ENCODE measurements at regions not wholly inside any gene's neighbourhood (a gene's known extent, or its start where the extent isn't known, plus 50 kb on each side); places are given as distances from the start of the nearest gene placed in this dataset.
"Not testable (repeated sequence)": the region's sequence is repeated elsewhere in the genome, so short reads cannot be mapped to it uniquely, and the experiment has no call there.

- Histone ChIP-seq H3K9ac (ENCODE audit: low read length) (no peak overlapping the region), H3K27me3 (ENCODE audit: control insufficient read depth, insufficient read depth, low read length) (no peaks in the 10 kb centered on the region)
Observed at GRCh38 chr9:78407636-78408312, 110.8 kb downstream of the PSAT1 start.

GRCh38 chr9:78408388-78408787 lies 111.5 kb downstream of the PSAT1 start:
- Histone ChIP-seq H3K9ac (ENCODE audit: low read length) (no peak overlapping the region), H3K4me1 (ENCODE audit: control insufficient read depth, insufficient read depth, low read length) (no peaks in the 10 kb centered on the region), H3K36me3 (ENCODE audit: control insufficient read depth, insufficient read depth, low read length) (no peaks in the 10 kb centered on the region), H3K4me3 (ENCODE audit: low read length) (no peak overlapping the region), H3K27me3 (ENCODE audit: control insufficient read depth, insufficient read depth, low read length) (no peaks in the 10 kb centered on the region), H3K27ac (ENCODE audit: low read depth, low read length) (no peak overlapping the region)

More at GRCh38 chr9:78407636-78408312, 110.8 kb downstream of the PSAT1 start:
- no peak overlapping the region for H3K4me3 ChIP-seq (ENCODE audit: low read length)
- H3K4me1 ChIP-seq (ENCODE audit: control insufficient read depth, insufficient read depth, low read length) = no peaks in the 10 kb centered on the region
- no peak overlapping the region for H3K27ac ChIP-seq (ENCODE audit: low read depth, low read length)
- H3K36me3 ChIP-seq (ENCODE audit: control insufficient read depth, insufficient read depth, low read length) = no peaks in the 10 kb centered on the region

- not testable (repeated sequence) for H3K36me3 ChIP-seq (ENCODE audit: control insufficient read depth, insufficient read depth, low read length); H3K27me3 ChIP-seq (ENCODE audit: control insufficient read depth, insufficient read depth, low read length); H3K4me3 ChIP-seq (ENCODE audit: low read length); H3K9ac ChIP-seq (ENCODE audit: low read length); H3K4me1 ChIP-seq (ENCODE audit: control insufficient read depth, insufficient read depth, low read length); H3K27ac ChIP-seq (ENCODE audit: low read depth, low read length)
Observed at GRCh38 chr9:78409928-78410510, 113.1 kb downstream of the PSAT1 start.

GRCh38 chr9:78422309-78422708 lies 125.4 kb downstream of the PSAT1 start:
- Histone ChIP-seq H3K36me3 (ENCODE audit: control insufficient read depth, insufficient read depth, low read length) (no peaks in the 10 kb centered on the region), H3K27ac (ENCODE audit: low read depth, low read length) (no peak overlapping the region), H3K4me3 (ENCODE audit: low read length) (no peak overlapping the region), H3K4me1 (ENCODE audit: control insufficient read depth, insufficient read depth, low read length) (no peaks in the 10 kb centered on the region), H3K27me3 (ENCODE audit: control insufficient read depth, insufficient read depth, low read length) (no peaks in the 10 kb centered on the region), H3K9ac (ENCODE audit: low read length) (no peak overlapping the region)

- Histone ChIP-seq H3K9ac (ENCODE audit: low read length) (no peak overlapping the region), H3K36me3 (ENCODE audit: control insufficient read depth, insufficient read depth, low read length) (no peaks in the 10 kb centered on the region)
Observed at GRCh38 chr9:78424299-78424698, 127.4 kb downstream of the PSAT1 start.

GRCh38 chr9:78428640-78429039 lies 131.7 kb downstream of the PSAT1 start:
- Histone ChIP-seq H3K4me3 (ENCODE audit: low read length) (no peak overlapping the region), H3K4me1 (ENCODE audit: control insufficient read depth, insufficient read depth, low read length) (no peaks in the 10 kb centered on the region), H3K9ac (ENCODE audit: low read length) (no peak overlapping the region), H3K36me3 (ENCODE audit: control insufficient read depth, insufficient read depth, low read length) (no peaks in the 10 kb centered on the region), H3K27me3 (ENCODE audit: control insufficient read depth, insufficient read depth, low read length) (no peaks in the 10 kb centered on the region), H3K27ac (ENCODE audit: low read depth, low read length) (no peak overlapping the region)

More at GRCh38 chr9:78424299-78424698, 127.4 kb downstream of the PSAT1 start:
- Histone ChIP-seq H3K4me3 (ENCODE audit: low read length) (no peak overlapping the region), H3K27me3 (ENCODE audit: control insufficient read depth, insufficient read depth, low read length) (no peaks in the 10 kb centered on the region), H3K4me1 (ENCODE audit: control insufficient read depth, insufficient read depth, low read length) (no peaks in the 10 kb centered on the region), H3K27ac (ENCODE audit: low read depth, low read length) (no peak overlapping the region)

- Histone ChIP-seq H3K4me1 (ENCODE audit: control insufficient read depth, insufficient read depth, low read length) (no peaks in the 10 kb centered on the region), H3K27me3 (ENCODE audit: control insufficient read depth, insufficient read depth, low read length) (no peaks in the 10 kb centered on the region), H3K4me3 (ENCODE audit: low read length) (no peak overlapping the region), H3K36me3 (ENCODE audit: control insufficient read depth, insufficient read depth, low read length) (no peaks in the 10 kb centered on the region), H3K27ac (ENCODE audit: low read depth, low read length) (no peak overlapping the region), H3K9ac (ENCODE audit: low read length) (no peak overlapping the region)
Observed at GRCh38 chr9:78430387-78430786, 133.5 kb downstream of the PSAT1 start.

- not testable (repeated sequence) for H3K9ac ChIP-seq (ENCODE audit: low read length); H3K36me3 ChIP-seq (ENCODE audit: control insufficient read depth, insufficient read depth, low read length); H3K27me3 ChIP-seq (ENCODE audit: control insufficient read depth, insufficient read depth, low read length); H3K27ac ChIP-seq (ENCODE audit: low read depth, low read length); H3K4me3 ChIP-seq (ENCODE audit: low read length); H3K4me1 ChIP-seq (ENCODE audit: control insufficient read depth, insufficient read depth, low read length)
Observed at GRCh38 chr9:78431039-78431438, 134.1 kb downstream of the PSAT1 start.

GRCh38 chr9:78436873-78437272 lies 139.9 kb downstream of the PSAT1 start:
- H3K27me3 ChIP-seq (ENCODE audit: control insufficient read depth, insufficient read depth, low read length) = no peaks in the 10 kb centered on the region
- H3K27ac ChIP-seq (ENCODE audit: low read depth, low read length) = no peak overlapping the region
- H3K9ac ChIP-seq (ENCODE audit: low read length) = no peak overlapping the region
- H3K4me1 ChIP-seq (ENCODE audit: control insufficient read depth, insufficient read depth, low read length) = no peaks in the 10 kb centered on the region
- H3K4me3 ChIP-seq (ENCODE audit: low read length) = no peak overlapping the region
- H3K36me3 ChIP-seq (ENCODE audit: control insufficient read depth, insufficient read depth, low read length) = no peaks in the 10 kb centered on the region

- H3K4me3 ChIP-seq (ENCODE audit: low read length) = no peak overlapping the region
- no peaks in the 10 kb centered on the region for H3K4me1 ChIP-seq (ENCODE audit: control insufficient read depth, insufficient read depth, low read length)
- no peak overlapping the region for H3K27ac ChIP-seq (ENCODE audit: low read depth, low read length)
- H3K9ac ChIP-seq (ENCODE audit: low read length) = no peak overlapping the region
- H3K27me3 ChIP-seq (ENCODE audit: control insufficient read depth, insufficient read depth, low read length) = no peaks in the 10 kb centered on the region
- H3K36me3 ChIP-seq (ENCODE audit: control insufficient read depth, insufficient read depth, low read length) = no peaks in the 10 kb centered on the region
Observed at GRCh38 chr9:78437296-78437695, 140.4 kb downstream of the PSAT1 start.

- Histone ChIP-seq H3K36me3 (ENCODE audit: control insufficient read depth, insufficient read depth, low read length) (no peaks in the 10 kb centered on the region), H3K27me3 (ENCODE audit: control insufficient read depth, insufficient read depth, low read length) (no peaks in the 10 kb centered on the region), H3K4me1 (ENCODE audit: control insufficient read depth, insufficient read depth, low read length) (no peaks in the 10 kb centered on the region), H3K9ac (ENCODE audit: low read length) (no peak overlapping the region), H3K4me3 (ENCODE audit: low read length) (no peak overlapping the region), H3K27ac (ENCODE audit: low read depth, low read length) (no peak overlapping the region)
Observed at GRCh38 chr9:78437806-78438205, 140.9 kb downstream of the PSAT1 start.

- no peaks in the 10 kb centered on the region for H3K27me3 ChIP-seq (ENCODE audit: control insufficient read depth, insufficient read depth, low read length)
- no peak overlapping the region for H3K27ac ChIP-seq (ENCODE audit: low read depth, low read length)
- no peaks in the 10 kb centered on the region for H3K4me1 ChIP-seq (ENCODE audit: control insufficient read depth, insufficient read depth, low read length)
- no peak overlapping the region for H3K9ac ChIP-seq (ENCODE audit: low read length)
- no peaks in the 10 kb centered on the region for H3K36me3 ChIP-seq (ENCODE audit: control insufficient read depth, insufficient read depth, low read length)
- H3K4me3 ChIP-seq (ENCODE audit: low read length) = no peak overlapping the region
Observed at GRCh38 chr9:78438211-78438610, 141.3 kb downstream of the PSAT1 start.

GRCh38 chr9:78438780-78439179 lies 141.9 kb downstream of the PSAT1 start:
- Histone ChIP-seq H3K27me3 (ENCODE audit: control insufficient read depth, insufficient read depth, low read length) (no peaks in the 10 kb centered on the region), H3K4me1 (ENCODE audit: control insufficient read depth, insufficient read depth, low read length) (no peaks in the 10 kb centered on the region), H3K36me3 (ENCODE audit: control insufficient read depth, insufficient read depth, low read length) (no peaks in the 10 kb centered on the region), H3K27ac (ENCODE audit: low read depth, low read length) (no peak overlapping the region), H3K4me3 (ENCODE audit: low read length) (no peak overlapping the region), H3K9ac (ENCODE audit: low read length) (no peak overlapping the region)

Measured in rectal smooth muscle tissue (tissue), 1 donor.